ENCODE measurements at regions not wholly inside any gene's neighbourhood (a gene's known extent, or its start where the extent isn't known, plus 50 kb on each side); places are given as distances from the start of the nearest gene placed in this dataset.

- no peaks in the 10 kb centered on the region for H3K27me3 Mint-ChIP-seq
- H3K4me3 Mint-ChIP-seq, result no peak overlapping the region
- H3K4me1 Mint-ChIP-seq, result no peaks in the 10 kb centered on the region
- H3K36me3 Mint-ChIP-seq (ENCODE audit: low read depth), result no peaks in the 10 kb centered on the region
- ChIA-PET CTCF (no interaction called here), POLR2A (no interaction called here)
- no peak for DNase-seq
- no peak overlapping the region for H3K27ac Mint-ChIP-seq
- no peaks in the 10 kb centered on the region for H3K9me3 Mint-ChIP-seq
Observed at GRCh38 chr7:47036909-47037308, 545.0 kb downstream of the TNS3 start.

GRCh38 chr7:47035522-47035921 is 546.4 kb downstream of the TNS3 start:
- CTCF ChIA-PET, result no interaction called here
- no peak overlapping the region for H3K27ac Mint-ChIP-seq
- no peak for DNase-seq

GRCh38 chr7:47034180-47034579 is 547.7 kb downstream of the TNS3 start:
- Mint-ChIP-seq H3K9me3 (no peaks in the 10 kb centered on the region), H3K27ac (no peak overlapping the region), H3K27me3 (no peaks in the 10 kb centered on the region), H3K4me1 (no peaks in the 10 kb centered on the region), H3K36me3 (ENCODE audit: low read depth) (no peaks in the 10 kb centered on the region), H3K4me3 (no peak overlapping the region)
- POLR2A ChIA-PET, result no interaction called here
- no peak for DNase-seq
- CTCF ChIA-PET, result no interaction called here

More at GRCh38 chr7:47035522-47035921, 546.4 kb downstream of the TNS3 start:
- Mint-ChIP-seq H3K9me3 (no peaks in the 10 kb centered on the region), H3K4me1 (no peaks in the 10 kb centered on the region), H3K27me3 (no peaks in the 10 kb centered on the region), H3K4me3 (no peak overlapping the region), H3K36me3 (ENCODE audit: low read depth) (no peaks in the 10 kb centered on the region)
- POLR2A ChIA-PET, result no interaction called here

GRCh38 chr7:47032536-47032908 is 549.4 kb downstream of the TNS3 start:
- CTCF ChIA-PET, result interaction anchor here (0.6 to 0.7 kb wide), 2 partner anchors 76 to 121 kb away, joined by 3 to 4 read pairs; no protein-coding TSS in a partner anchor
- Mint-ChIP-seq H3K9me3 (no peaks in the 10 kb centered on the region), H3K36me3 (ENCODE audit: low read depth) (no peaks in the 10 kb centered on the region), H3K4me3 (no peak overlapping the region), H3K27ac (no peak overlapping the region), H3K4me1 (no peaks in the 10 kb centered on the region), H3K27me3 (no peaks in the 10 kb centered on the region)
- POLR2A ChIA-PET, result no interaction called here
- no peak for DNase-seq

- no peak for DNase-seq
- H3K27me3 Mint-ChIP-seq, result no peaks in the 10 kb centered on the region
- no peak overlapping the region for H3K4me3 Mint-ChIP-seq
- ChIA-PET CTCF (no interaction called here), POLR2A (no interaction called here)
- no peaks in the 10 kb centered on the region for H3K9me3 Mint-ChIP-seq
- no peaks in the 10 kb centered on the region for H3K4me1 Mint-ChIP-seq
- H3K36me3 Mint-ChIP-seq (ENCODE audit: low read depth), result no peaks in the 10 kb centered on the region
- no peak overlapping the region for H3K27ac Mint-ChIP-seq
Observed at GRCh38 chr7:47031786-47032535, 550.0 kb downstream of the TNS3 start.

GRCh38 chr7:47028284-47028683 is 553.6 kb downstream of the TNS3 start:
- Mint-ChIP-seq H3K27ac (no peak overlapping the region), H3K9me3 (no peaks in the 10 kb centered on the region), H3K4me1 (no peaks in the 10 kb centered on the region), H3K4me3 (no peak overlapping the region), H3K27me3 (no peaks in the 10 kb centered on the region), H3K36me3 (ENCODE audit: low read depth) (no peaks in the 10 kb centered on the region)
- DNase-seq, result no peak
- POLR2A ChIA-PET, result no interaction called here
- CTCF ChIA-PET, result no interaction called here

GRCh38 chr7:47027695-47028240 is 554.1 kb downstream of the TNS3 start:
- H3K27me3 Mint-ChIP-seq, result no peaks in the 10 kb centered on the region
- no peaks in the 10 kb centered on the region for H3K36me3 Mint-ChIP-seq (ENCODE audit: low read depth)
- no peak for DNase-seq
- no peaks in the 10 kb centered on the region for H3K9me3 Mint-ChIP-seq
- POLR2A ChIA-PET, result no interaction called here
- H3K4me3 Mint-ChIP-seq, result no peak overlapping the region
- H3K4me1 Mint-ChIP-seq, result no peaks in the 10 kb centered on the region
- H3K27ac Mint-ChIP-seq, result no peak overlapping the region
- CTCF ChIA-PET, result interaction anchor here (0.6 kb wide), 1 partner anchor 1147 kb away, joined by 3 read pairs; no protein-coding TSS in a partner anchor

- DNase-seq, result no peak
- Mint-ChIP-seq H3K27ac (no peak overlapping the region), H3K27me3 (no peaks in the 10 kb centered on the region), H3K9me3 (no peaks in the 10 kb centered on the region), H3K4me3 (no peak overlapping the region), H3K36me3 (ENCODE audit: low read depth) (no peaks in the 10 kb centered on the region), H3K4me1 (no peaks in the 10 kb centered on the region)
- ChIA-PET CTCF (no interaction called here), POLR2A (no interaction called here)
Observed at GRCh38 chr7:47026780-47027361, 555.0 kb downstream of the TNS3 start.

GRCh38 chr7:47024991-47025390 is 556.9 kb downstream of the TNS3 start:
- no peak for DNase-seq
- ChIA-PET CTCF (no interaction called here), POLR2A (no interaction called here)
- H3K36me3 Mint-ChIP-seq (ENCODE audit: low read depth), result no peaks in the 10 kb centered on the region
- no peak overlapping the region for H3K27ac Mint-ChIP-seq
- no peak overlapping the region for H3K4me3 Mint-ChIP-seq
- no peaks in the 10 kb centered on the region for H3K4me1 Mint-ChIP-seq
- H3K27me3 Mint-ChIP-seq, result no peaks in the 10 kb centered on the region
- H3K9me3 Mint-ChIP-seq, result no peaks in the 10 kb centered on the region

GRCh38 chr7:47008461-47008860 is 573.5 kb downstream of the TNS3 start:
- POLR2A ChIA-PET, result no interaction called here
- Mint-ChIP-seq H3K4me3 (no peak overlapping the region), H3K9me3 (no peaks in the 10 kb centered on the region), H3K36me3 (ENCODE audit: low read depth) (no peaks in the 10 kb centered on the region), H3K27me3 (no peaks in the 10 kb centered on the region), H3K4me1 (no peaks in the 10 kb centered on the region), H3K27ac (no peak overlapping the region)
- CTCF ChIA-PET, result no interaction called here
- no peak for DNase-seq

- ChIA-PET POLR2A (interaction anchor here (0.6 kb wide), 1 partner anchor 1566 kb away, joined by 9 read pairs; no protein-coding TSS in a partner anchor), CTCF (no interaction called here)
- no peaks in the 10 kb centered on the region for H3K4me1 Mint-ChIP-seq
- H3K4me3 Mint-ChIP-seq, result no peak overlapping the region
- H3K27ac Mint-ChIP-seq, result no peak overlapping the region
- no peaks in the 10 kb centered on the region for H3K36me3 Mint-ChIP-seq (ENCODE audit: low read depth)
- H3K27me3 Mint-ChIP-seq, result no peaks in the 10 kb centered on the region
- no peaks in the 10 kb centered on the region for H3K9me3 Mint-ChIP-seq
- no peak for DNase-seq
Observed at GRCh38 chr7:47007471-47007870, 574.4 kb downstream of the TNS3 start.

- H3K27ac Mint-ChIP-seq, result no peak overlapping the region
- H3K4me1 Mint-ChIP-seq, result no peaks in the 10 kb centered on the region
- ChIA-PET CTCF (interaction anchor here (1.1 kb wide), 1 partner anchor 53 kb away, joined by 3 read pairs; no protein-coding TSS in a partner anchor), POLR2A (no interaction called here)
- no peaks in the 10 kb centered on the region for H3K27me3 Mint-ChIP-seq
- H3K4me3 Mint-ChIP-seq, result no peak overlapping the region
- H3K36me3 Mint-ChIP-seq (ENCODE audit: low read depth), result no peaks in the 10 kb centered on the region
- no peak for DNase-seq
- no peaks in the 10 kb centered on the region for H3K9me3 Mint-ChIP-seq
Observed at GRCh38 chr7:47000561-47000960, 581.4 kb downstream of the TNS3 start.

GRCh38 chr7:46999866-47000265 is 582.0 kb downstream of the TNS3 start:
- DNase-seq, result no peak
- Mint-ChIP-seq H3K27me3 (no peaks in the 10 kb centered on the region), H3K9me3 (no peaks in the 10 kb centered on the region), H3K4me1 (no peaks in the 10 kb centered on the region), H3K36me3 (ENCODE audit: low read depth) (no peaks in the 10 kb centered on the region), H3K27ac (no peak overlapping the region), H3K4me3 (no peak overlapping the region)
- ChIA-PET CTCF (no interaction called here), POLR2A (no interaction called here)

GRCh38 chr7:46996972-46997371 is 584.9 kb downstream of the TNS3 start:
- CTCF ChIA-PET, result no interaction called here
- POLR2A ChIA-PET, result no interaction called here

More at GRCh38 chr7:46996972-46997371, 584.9 kb downstream of the TNS3 start:
- Mint-ChIP-seq H3K9me3 (no peaks in the 10 kb centered on the region), H3K4me3 (no peak overlapping the region), H3K27ac (no peak overlapping the region), H3K27me3 (no peaks in the 10 kb centered on the region), H3K36me3 (ENCODE audit: low read depth) (no peaks in the 10 kb centered on the region), H3K4me1 (no peaks in the 10 kb centered on the region)
- no peak for DNase-seq

Measured in activated CD4-positive, alpha-beta T cell treated with anti-CD3 and anti-CD28 coated beads, Interleukin-2, amount 10 ng/mL, durations not matched to agents 7 days and 5 days (primary cell).